ENCODE measurements at regions not wholly inside any gene's neighbourhood (a gene's known extent, or its start where the extent isn't known, plus 50 kb on each side); places are given as distances from the start of the nearest gene placed in this dataset.
"Not testable (repeated sequence)": the region's sequence is repeated elsewhere in the genome, so short reads cannot be mapped to it uniquely, and the experiment has no call there.

DNA sequence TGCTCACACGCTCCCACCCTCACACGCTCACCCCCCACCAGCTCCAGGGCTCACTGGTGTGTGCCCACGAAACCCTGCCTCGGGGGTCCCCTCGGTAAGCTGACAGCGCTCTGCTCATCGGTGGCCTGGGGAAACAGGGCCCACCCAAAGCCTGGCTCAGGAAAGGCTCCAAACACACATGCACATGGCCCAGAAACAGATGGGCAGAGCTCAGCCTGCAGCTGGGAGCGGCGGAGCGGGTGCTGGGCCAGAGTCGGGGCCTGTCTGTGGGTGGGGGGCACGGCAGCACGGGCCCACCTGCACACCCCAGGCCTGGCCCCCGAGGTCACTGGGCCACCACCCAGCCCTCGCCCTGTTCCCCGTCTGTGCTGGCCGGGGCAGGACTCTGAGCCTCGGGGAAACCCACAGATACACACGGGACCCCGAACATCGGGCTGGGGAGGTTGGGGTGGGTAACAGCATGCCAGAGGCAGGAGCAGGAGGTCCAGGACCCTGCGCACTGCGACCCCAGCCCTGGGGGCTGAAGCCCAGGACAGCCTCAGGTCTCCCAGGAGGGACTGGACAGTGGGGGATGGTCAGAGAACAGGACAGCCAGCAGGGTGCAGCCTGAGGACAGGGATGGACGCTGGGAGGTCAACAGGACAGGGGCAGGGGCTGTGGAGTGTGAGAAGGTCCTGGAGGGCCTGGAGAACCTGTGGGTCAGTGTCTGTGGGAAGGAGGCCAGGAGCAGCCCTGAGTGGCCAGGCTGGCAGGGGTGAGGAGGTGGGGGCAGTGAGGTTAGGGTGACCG is 165.1 kb downstream of the TMEM121 start:
- TF ChIP-seq, protein P1, sequence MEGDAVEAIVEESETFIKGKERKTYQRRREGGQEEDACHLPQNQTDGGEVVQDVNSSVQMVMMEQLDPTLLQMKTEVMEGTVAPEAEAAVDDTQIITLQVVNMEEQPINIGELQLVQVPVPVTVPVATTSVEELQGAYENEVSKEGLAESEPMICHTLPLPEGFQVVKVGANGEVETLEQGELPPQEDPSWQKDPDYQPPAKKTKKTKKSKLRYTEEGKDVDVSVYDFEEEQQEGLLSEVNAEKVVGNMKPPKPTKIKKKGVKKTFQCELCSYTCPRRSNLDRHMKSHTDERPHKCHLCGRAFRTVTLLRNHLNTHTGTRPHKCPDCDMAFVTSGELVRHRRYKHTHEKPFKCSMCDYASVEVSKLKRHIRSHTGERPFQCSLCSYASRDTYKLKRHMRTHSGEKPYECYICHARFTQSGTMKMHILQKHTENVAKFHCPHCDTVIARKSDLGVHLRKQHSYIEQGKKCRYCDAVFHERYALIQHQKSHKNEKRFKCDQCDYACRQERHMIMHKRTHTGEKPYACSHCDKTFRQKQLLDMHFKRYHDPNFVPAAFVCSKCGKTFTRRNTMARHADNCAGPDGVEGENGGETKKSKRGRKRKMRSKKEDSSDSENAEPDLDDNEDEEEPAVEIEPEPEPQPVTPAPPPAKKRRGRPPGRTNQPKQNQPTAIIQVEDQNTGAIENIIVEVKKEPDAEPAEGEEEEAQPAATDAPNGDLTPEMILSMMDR (IDR thresholded peaks at IDR 0.05; ENCODE audit: insufficient read depth, low read length): not testable (repeated sequence)
- TF ChIP-seq POLR2AphosphoS5 (IDR thresholded peaks at IDR 0.05; ENCODE audit: low read depth): not testable (repeated sequence)
